Dendritic cell treated with granulocyte-macrophage colony-stimulating factor and Interleukin-4, amounts not matched to agents 40 ng/mL and 50 ng/mL, for 4 days (primary cell): ENCODE measurements at regions not wholly inside any gene's neighbourhood (a gene's known extent, or its start where the extent isn't known, plus 50 kb on each side); places are given as distances from the start of the nearest gene placed in this dataset.

ENCODE experiments used
- H3K27ac Mint-ChIP-seq: one replicate; pipeline ENCODE4 v1.8.0; 2022; ENCODE audit warnings: mild to moderate bottlenecking, mixed read lengths
- H3K27me3 Mint-ChIP-seq: one replicate; pipeline ENCODE4 v1.8.0; 2022; ENCODE audit warnings: mild to moderate bottlenecking, mixed read lengths
- H3K36me3 Mint-ChIP-seq: one replicate; pipeline ENCODE4 v1.8.0; 2022; ENCODE audit warnings: low read depth, mixed read lengths
- H3K4me1 Mint-ChIP-seq: one replicate; pipeline ENCODE4 v1.8.0; 2022; ENCODE audit warnings: low read depth, mixed read lengths
- H3K4me3 Mint-ChIP-seq: one replicate; pipeline ENCODE4 v1.8.0; 2022; ENCODE audit warnings: mild to moderate bottlenecking, moderate library complexity, mixed read lengths
- H3K9me3 Mint-ChIP-seq: one replicate; pipeline ENCODE4 v1.8.0; 2022; ENCODE audit warnings: mixed read lengths
- intact Hi-C: fragments of 100-400 bp; cut with micrococcal nuclease; formaldehyde crosslinking; loops from one replicate; pipeline ENCODE4 v1.15.0; 2022

DNA sequence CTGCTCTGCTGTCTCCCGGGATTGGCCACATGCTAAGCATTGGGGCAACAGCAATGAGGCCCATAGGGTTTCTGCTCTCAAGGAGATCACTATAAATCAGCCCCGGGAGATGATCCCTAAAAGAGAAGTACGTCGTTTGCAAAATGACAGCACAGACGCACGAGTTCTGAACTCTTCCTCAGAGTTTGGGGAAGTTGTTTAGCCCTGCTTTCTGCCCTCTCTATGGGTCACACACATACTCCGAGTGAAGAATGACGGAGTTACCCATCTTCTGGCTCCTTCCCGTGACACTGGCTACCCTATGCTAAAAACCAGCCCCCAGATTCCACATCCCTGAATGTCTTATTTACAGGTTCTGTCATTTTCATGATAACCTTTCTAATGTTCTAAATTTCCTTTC is 258.0 kb upstream of the PLEKHG7 start:
- H3K27me3 Mint-ChIP-seq, result no peaks in the 10 kb centered on the region
- H3K36me3 Mint-ChIP-seq, result no peaks in the 10 kb centered on the region
- H3K4me1 Mint-ChIP-seq, result peaks cover 21% of the 10 kb centered on the region
- H3K27ac Mint-ChIP-seq, result peak overlapping the region; percentile 82
- H3K4me3 Mint-ChIP-seq, result no peak overlapping the region
- intact Hi-C loops, result no loop called here
- no peaks in the 10 kb centered on the region for H3K9me3 Mint-ChIP-seq

- no peak overlapping the region for H3K4me3 Mint-ChIP-seq
- no peaks in the 10 kb centered on the region for H3K36me3 Mint-ChIP-seq
- intact Hi-C loops, result no loop called here
- H3K4me1 Mint-ChIP-seq, result peaks cover 22% of the 10 kb centered on the region
- H3K27me3 Mint-ChIP-seq, result no peaks in the 10 kb centered on the region
- no peaks in the 10 kb centered on the region for H3K9me3 Mint-ChIP-seq
- peak overlapping the region; percentile 24 for H3K27ac Mint-ChIP-seq
Observed at GRCh38 chr12:92442782-92443181, 260.0 kb upstream of the PLEKHG7 start.

GRCh38 chr12:92440072-92440471 is 262.7 kb upstream of the PLEKHG7 start:
- H3K9me3 Mint-ChIP-seq, result peaks cover 2% of the 10 kb centered on the region
- H3K36me3 Mint-ChIP-seq, result no peaks in the 10 kb centered on the region
- intact Hi-C loops, result no loop called here
- H3K27ac Mint-ChIP-seq, result no peak overlapping the region
- no peak overlapping the region for H3K4me3 Mint-ChIP-seq
- peaks cover 19% of the 10 kb centered on the region for H3K4me1 Mint-ChIP-seq
- H3K27me3 Mint-ChIP-seq, result no peaks in the 10 kb centered on the region

DNA sequence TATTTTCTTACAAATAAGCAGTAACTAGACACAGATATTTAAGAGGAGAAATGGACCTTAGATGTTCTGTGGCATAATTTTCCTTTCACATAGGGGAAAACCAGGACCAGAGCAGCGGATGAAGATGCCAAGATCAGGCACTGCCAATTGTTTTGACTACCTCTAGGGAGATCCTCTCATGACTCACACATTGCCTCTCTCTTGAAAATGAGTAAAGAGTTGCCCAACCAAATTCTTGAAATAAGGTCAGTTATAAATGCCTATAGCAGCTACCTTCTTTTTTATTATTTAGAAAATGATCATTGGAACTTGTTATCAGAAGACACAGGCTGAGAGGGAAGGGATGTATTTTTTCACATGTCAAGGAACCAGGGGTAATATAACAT is 263.4 kb upstream of the PLEKHG7 start:
- intact Hi-C loops, result loop anchor here (10.0 kb wide), 1 partner anchor 65 kb away; no protein-coding TSS in a partner anchor
- Mint-ChIP-seq H3K36me3 (no peaks in the 10 kb centered on the region), H3K9me3 (peaks cover 8% of the 10 kb centered on the region), H3K27me3 (no peaks in the 10 kb centered on the region), H3K4me3 (no peak overlapping the region), H3K27ac (no peak overlapping the region), H3K4me1 (peaks cover 19% of the 10 kb centered on the region)

DNA sequence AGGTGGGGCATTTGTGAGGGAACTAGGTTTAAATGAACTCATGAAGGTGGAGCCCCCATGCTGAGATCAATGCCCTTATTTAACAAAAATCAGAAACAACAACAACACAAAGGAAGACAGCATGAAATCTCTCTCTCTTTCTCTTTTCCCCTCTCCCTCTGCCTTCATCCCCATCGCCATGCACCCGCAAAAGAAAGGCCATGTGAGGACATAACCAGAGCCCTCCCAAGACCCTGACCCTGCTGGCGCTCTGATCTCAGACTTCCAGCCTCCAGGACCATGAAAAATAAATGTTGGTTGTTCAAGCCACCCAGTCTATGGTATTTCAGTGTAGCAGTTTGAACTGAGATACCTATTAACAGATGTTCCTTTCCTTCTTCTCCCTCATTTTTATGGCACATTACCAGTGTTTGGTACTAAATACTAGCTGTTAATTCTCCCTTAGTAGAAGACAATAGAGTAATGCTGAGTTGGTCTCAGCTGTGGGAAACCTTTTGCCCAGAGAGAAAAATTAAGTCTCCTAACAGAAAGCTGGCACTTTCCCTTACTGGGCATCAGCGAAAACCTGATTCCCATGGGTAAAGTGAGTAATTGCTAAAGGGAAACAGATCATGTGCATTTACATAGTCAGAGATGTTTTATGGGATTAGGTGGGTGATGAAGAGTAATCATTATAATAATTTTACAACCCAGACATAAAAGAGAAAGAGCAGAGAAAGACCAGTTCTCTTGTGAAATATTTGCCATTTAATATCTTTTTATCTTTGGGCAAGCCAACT is 264.0 kb upstream of the PLEKHG7 start:
- Mint-ChIP-seq H3K27ac (peak overlapping the region; percentile 13), H3K4me1 (peaks cover 24% of the 10 kb centered on the region), H3K36me3 (no peaks in the 10 kb centered on the region), H3K9me3 (peaks cover 14% of the 10 kb centered on the region), H3K4me3 (no peak overlapping the region), H3K27me3 (no peaks in the 10 kb centered on the region)
- intact Hi-C loops, result loop anchor here (10.0 kb wide), 1 partner anchor 66 kb away; no protein-coding TSS in a partner anchor

- peaks cover 22% of the 10 kb centered on the region for H3K9me3 Mint-ChIP-seq
- no peaks in the 10 kb centered on the region for H3K27me3 Mint-ChIP-seq
- H3K36me3 Mint-ChIP-seq, result no peaks in the 10 kb centered on the region
- intact Hi-C loops, result loop anchor here (10.0 kb wide), 1 partner anchor 67 kb away; no protein-coding TSS in a partner anchor
- H3K27ac Mint-ChIP-seq, result no peak overlapping the region
- H3K4me1 Mint-ChIP-seq, result peaks cover 30% of the 10 kb centered on the region
- no peak overlapping the region for H3K4me3 Mint-ChIP-seq
Observed at GRCh38 chr12:92437452-92437851, 265.3 kb upstream of the PLEKHG7 start.

GRCh38 chr12:92436856-92437255 is 265.9 kb upstream of the PLEKHG7 start:
- H3K4me1 Mint-ChIP-seq, result peaks cover 32% of the 10 kb centered on the region
- no peak overlapping the region for H3K4me3 Mint-ChIP-seq
- no peaks in the 10 kb centered on the region for H3K36me3 Mint-ChIP-seq
- peaks cover 24% of the 10 kb centered on the region for H3K9me3 Mint-ChIP-seq
- no peak overlapping the region for H3K27ac Mint-ChIP-seq
- intact Hi-C loops, result loop anchor here (10.0 kb wide), 1 partner anchor 68 kb away; no protein-coding TSS in a partner anchor
- no peaks in the 10 kb centered on the region for H3K27me3 Mint-ChIP-seq

DNA sequence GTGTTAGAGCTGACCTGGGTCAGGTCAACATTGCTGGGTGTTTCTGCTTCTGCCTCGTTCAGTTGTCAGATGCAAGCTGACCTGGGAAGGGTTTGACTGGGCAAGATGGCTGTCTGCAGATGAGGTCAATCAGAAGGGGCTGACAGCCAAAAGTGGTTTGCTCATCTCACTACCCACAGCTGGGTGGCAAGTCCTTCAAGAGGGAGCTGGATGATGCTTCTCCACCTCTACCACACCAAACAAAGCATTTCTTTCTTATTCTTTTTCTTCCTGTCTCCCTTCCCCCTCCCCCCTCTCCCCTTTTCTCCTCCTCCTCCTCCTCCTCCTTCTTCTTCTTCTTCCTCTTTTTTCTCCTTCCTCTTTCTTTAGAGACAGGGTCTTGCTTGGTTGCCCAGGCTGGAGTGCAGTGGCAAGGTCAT is 268.2 kb upstream of the PLEKHG7 start:
- H3K27ac Mint-ChIP-seq, result peak overlapping the region; percentile 57
- peaks cover 24% of the 10 kb centered on the region for H3K9me3 Mint-ChIP-seq
- H3K4me1 Mint-ChIP-seq, result peaks cover 32% of the 10 kb centered on the region
- intact Hi-C loops, result loop anchor here (10.0 kb wide), 1 partner anchor 70 kb away; no protein-coding TSS in a partner anchor
- H3K36me3 Mint-ChIP-seq, result no peaks in the 10 kb centered on the region
- H3K4me3 Mint-ChIP-seq, result no peak overlapping the region
- no peaks in the 10 kb centered on the region for H3K27me3 Mint-ChIP-seq

- H3K27me3 Mint-ChIP-seq, result peaks cover 1% of the 10 kb centered on the region
Observed at GRCh38 chr12:92432724-92433441, 269.9 kb upstream of the PLEKHG7 start.

DNA sequence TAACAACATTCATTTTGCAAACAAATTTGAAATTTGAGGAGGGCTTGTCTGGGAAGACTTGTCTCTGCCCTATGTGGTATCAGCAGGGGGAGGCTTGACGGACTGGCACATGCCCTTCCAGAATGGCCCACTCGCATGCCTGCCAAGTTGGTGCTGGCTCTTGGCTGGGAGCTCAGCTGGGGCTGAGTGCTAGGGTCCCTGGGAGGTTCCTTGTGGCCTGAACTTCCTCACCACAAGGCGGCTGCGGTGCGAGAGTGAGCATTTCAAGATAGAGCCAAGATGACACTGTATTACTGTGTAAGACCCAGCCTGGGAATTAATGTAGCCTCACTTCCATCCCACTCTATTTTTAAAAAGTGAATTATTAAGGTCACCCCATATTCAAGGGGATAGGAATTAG is 271.6 kb upstream of the PLEKHG7 start:
- intact Hi-C loops, result loop anchor here (10.0 kb wide), 1 partner anchor 74 kb away; no protein-coding TSS in a partner anchor
- no peak overlapping the region for H3K4me3 Mint-ChIP-seq
- H3K27me3 Mint-ChIP-seq, result peaks cover 1% of the 10 kb centered on the region
- no peak overlapping the region for H3K27ac Mint-ChIP-seq
- H3K9me3 Mint-ChIP-seq, result peaks cover 24% of the 10 kb centered on the region
- no peaks in the 10 kb centered on the region for H3K36me3 Mint-ChIP-seq
- H3K4me1 Mint-ChIP-seq, result peaks cover 25% of the 10 kb centered on the region

More at GRCh38 chr12:92432724-92433441, 269.9 kb upstream of the PLEKHG7 start:
- H3K4me1 Mint-ChIP-seq, result peaks cover 32% of the 10 kb centered on the region
- peaks cover 24% of the 10 kb centered on the region for H3K9me3 Mint-ChIP-seq
- no peaks in the 10 kb centered on the region for H3K36me3 Mint-ChIP-seq
- intact Hi-C loops, result loop anchor here (10.0 kb wide), 1 partner anchor 72 kb away; no protein-coding TSS in a partner anchor
- no peak overlapping the region for H3K4me3 Mint-ChIP-seq
- H3K27ac Mint-ChIP-seq, result no peak overlapping the region

GRCh38 chr12:92426332-92426731 is 276.5 kb upstream of the PLEKHG7 start:
- no peaks in the 10 kb centered on the region for H3K4me1 Mint-ChIP-seq
- intact Hi-C loops, result loop anchor here (10.0 kb wide), 1 partner anchor 138 kb away; no protein-coding TSS in a partner anchor
- no peak overlapping the region for H3K27ac Mint-ChIP-seq
- H3K9me3 Mint-ChIP-seq, result no peaks in the 10 kb centered on the region
- no peaks in the 10 kb centered on the region for H3K36me3 Mint-ChIP-seq
- H3K4me3 Mint-ChIP-seq, result no peak overlapping the region
- peaks cover 1% of the 10 kb centered on the region for H3K27me3 Mint-ChIP-seq

DNA sequence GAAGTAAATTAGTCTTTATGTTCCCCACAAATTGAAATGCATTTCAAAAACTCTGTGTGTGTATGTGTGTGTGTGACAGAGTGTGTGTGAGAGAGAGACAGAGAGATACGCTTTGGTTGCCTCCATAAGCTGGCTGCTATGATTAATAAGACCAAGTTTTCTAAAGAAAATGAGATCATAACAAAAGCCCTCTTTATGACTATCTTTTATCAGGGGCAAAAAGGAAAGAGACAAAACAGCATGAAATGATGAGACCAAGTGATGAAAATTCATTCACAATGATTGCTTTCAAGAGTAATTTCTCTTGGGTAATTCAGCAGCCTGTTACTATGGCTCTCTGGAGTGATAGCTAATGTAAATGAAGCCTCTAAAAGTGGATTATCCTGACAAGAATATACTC is 277.6 kb upstream of the PLEKHG7 start:
- Mint-ChIP-seq H3K27ac (no peak overlapping the region), H3K36me3 (no peaks in the 10 kb centered on the region), H3K27me3 (peaks cover 1% of the 10 kb centered on the region), H3K4me1 (no peaks in the 10 kb centered on the region), H3K4me3 (no peak overlapping the region), H3K9me3 (no peaks in the 10 kb centered on the region)
- intact Hi-C loops, result loop anchor here (10.0 kb wide), 1 partner anchor 140 kb away; no protein-coding TSS in a partner anchor

GRCh38 chr12:92424338-92424737 is 278.5 kb upstream of the PLEKHG7 start:
- Mint-ChIP-seq H3K4me3 (no peak overlapping the region), H3K36me3 (no peaks in the 10 kb centered on the region), H3K27me3 (peaks cover 1% of the 10 kb centered on the region), H3K27ac (no peak overlapping the region), H3K4me1 (no peaks in the 10 kb centered on the region), H3K9me3 (no peaks in the 10 kb centered on the region)
- intact Hi-C loops, result loop anchor here (10.0 kb wide), 1 partner anchor 140 kb away; no protein-coding TSS in a partner anchor

DNA sequence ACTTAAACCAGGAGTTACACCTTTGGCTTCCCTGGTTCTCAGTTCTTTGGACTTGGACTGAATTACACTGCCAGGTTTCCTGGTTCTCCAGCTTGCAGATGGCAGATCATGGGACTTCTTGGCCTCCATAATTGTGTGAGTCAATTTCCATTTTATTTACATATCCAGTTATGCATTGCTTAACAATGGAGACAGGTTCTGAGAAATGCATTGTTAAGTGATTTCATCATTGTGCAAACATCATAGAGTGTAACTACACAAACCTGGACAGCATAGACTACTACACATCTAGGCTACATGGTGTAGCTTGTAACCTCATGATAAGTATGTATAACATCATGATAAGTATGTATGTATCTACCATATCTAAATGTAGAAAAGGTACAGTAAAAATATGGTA is 276.1 kb upstream of the BTG1 start:
- H3K27ac Mint-ChIP-seq, result no peak overlapping the region
- H3K4me1 Mint-ChIP-seq, result peaks cover 7% of the 10 kb centered on the region
- no peak overlapping the region for H3K4me3 Mint-ChIP-seq
- intact Hi-C loops, result loop anchor here (10.0 kb wide), 1 partner anchor 143 kb away; no protein-coding TSS in a partner anchor
- H3K9me3 Mint-ChIP-seq, result no peaks in the 10 kb centered on the region
- H3K27me3 Mint-ChIP-seq, result no peaks in the 10 kb centered on the region
- no peaks in the 10 kb centered on the region for H3K36me3 Mint-ChIP-seq
